Ascending aorta (tissue), 2 donors: ENCODE measurements at regions not wholly inside any gene's neighbourhood (a gene's known extent, or its start where the extent isn't known, plus 50 kb on each side); places are given as distances from the start of the nearest gene placed in this dataset.

ENCODE experiments used
- DNase-seq, 2 donors: peaks; one replicate each; pipeline ENCODE4 v3.0.0-alpha.2; 2019; ENCODE audit warnings: low spot score in 2 of 2
- H3K27ac ChIP-seq, 2 donors: fragments of 200-600 bp; sonication (generic); one replicate each; pipeline ENCODE4 v1.5.1; 2016 to 2017; ENCODE audit warnings: mild to moderate bottlenecking in 1 of 2
- H3K27me3 ChIP-seq: fragments of 200-600 bp; sonication (generic); one replicate; pipeline ENCODE4 v1.5.1; 2017
- H3K36me3 ChIP-seq, 2 donors: fragments of 200-600 bp; sonication (generic); one replicate each; pipeline ENCODE4 v1.5.1; 2016
- H3K4me1 ChIP-seq, 2 donors: fragments of 200-600 bp; sonication (generic); one replicate each; pipeline ENCODE4 v1.5.1; 2016 to 2017; ENCODE audit warnings: mild to moderate bottlenecking in 1 of 2
- H3K4me3 ChIP-seq, 2 donors: fragments of 200-600 bp; sonication (generic); one replicate each; pipeline ENCODE4 v1.5.1; 2016 to 2017; ENCODE audit warnings: mild to moderate bottlenecking in 1 of 2
- H3K9me3 ChIP-seq, 2 donors: fragments of 200-600 bp; sonication (generic); one replicate each; pipeline ENCODE4 v1.5.1; 2016
- CTCF ChIP-seq, 3 experiments: fragments of 200-600 bp in 2 of 3; fragments of 450-650 bp in 1 of 3; sonication (generic) in 2 of 3; IDR thresholded peaks; one replicate each; pipeline ENCODE4 v1.5.1; 2016 to 2019; ENCODE audit warnings: antibody characterized with exemption in 3 of 3, mild to moderate bottlenecking in 1 of 3, moderate library complexity in 1 of 3
- intact Hi-C: fragments of 100-400 bp; cut with DNase I; formaldehyde crosslinking; loops from one replicate; pipeline ENCODE4 v1.15.1; 2023

- peaks cover 4 to 13% of the 10 kb centered on the region in 2 donors for H3K4me1 ChIP-seq
- H3K27ac ChIP-seq: no peak overlapping the region
These were observed 485.4 kb upstream of the USP24 start for GRCh38 chr1:55700359-55701130.

GRCh38 chr1:55699228-55699627 is 484.1 kb upstream of the USP24 start:
- intact Hi-C loops: no loop called here
- no peak overlapping the region for H3K4me3 ChIP-seq
- no peak overlapping the region for H3K27ac ChIP-seq
- no peak for TF ChIP-seq CTCF (IDR thresholded peaks at IDR 0.05)
- DNase-seq: no peak
- H3K36me3 ChIP-seq: no peaks in the 10 kb centered on the region
- H3K9me3 ChIP-seq: no peaks in the 10 kb centered on the region
- peaks cover 4 to 24% of the 10 kb centered on the region in 2 donors for H3K4me1 ChIP-seq
- no peaks in the 10 kb centered on the region for H3K27me3 ChIP-seq

More at GRCh38 chr1:55700359-55701130, 485.4 kb upstream of the USP24 start:
- Histone ChIP-seq H3K27me3 (no peaks in the 10 kb centered on the region), H3K9me3 (no peaks in the 10 kb centered on the region), H3K4me3 (no peak overlapping the region), H3K36me3 (no peaks in the 10 kb centered on the region)
- no peak for DNase-seq
- intact Hi-C loops: no loop called here
- no peak for TF ChIP-seq CTCF (IDR thresholded peaks at IDR 0.05)

GRCh38 chr1:55697997-55698535 is 482.9 kb upstream of the USP24 start:
- peaks cover 4 to 24% of the 10 kb centered on the region in 2 donors for H3K4me1 ChIP-seq

GRCh38 chr1:55696891-55697290 is 481.7 kb upstream of the USP24 start:
- no peak for DNase-seq
- Histone ChIP-seq H3K4me3 (no peak overlapping the region), H3K27me3 (no peaks in the 10 kb centered on the region), H3K4me1 (peaks cover 4 to 24% of the 10 kb centered on the region in 2 donors), H3K9me3 (no peaks in the 10 kb centered on the region), H3K36me3 (no peaks in the 10 kb centered on the region), H3K27ac (peak overlapping the region in 1 of 2 donors; percentile 64)
- TF ChIP-seq CTCF (IDR thresholded peaks at IDR 0.05): no peak
- intact Hi-C loops: loop anchor here (2.0 kb wide), 1 partner anchor 22 kb away; no protein-coding TSS in a partner anchor

More at GRCh38 chr1:55697997-55698535, 482.9 kb upstream of the USP24 start:
- no peak for DNase-seq
- TF ChIP-seq CTCF (IDR thresholded peaks at IDR 0.05): no peak
- no peaks in the 10 kb centered on the region for H3K27me3 ChIP-seq
- no peaks in the 10 kb centered on the region for H3K9me3 ChIP-seq
- no peak overlapping the region for H3K4me3 ChIP-seq
- intact Hi-C loops: loop anchor here (2.0 kb wide), 1 partner anchor 21 kb away; no protein-coding TSS in a partner anchor
- H3K36me3 ChIP-seq: no peaks in the 10 kb centered on the region
- no peak overlapping the region for H3K27ac ChIP-seq

- Histone ChIP-seq H3K27ac (peak overlapping the region; percentile 62 to 64), H3K36me3 (no peaks in the 10 kb centered on the region), H3K4me3 (no peak overlapping the region), H3K9me3 (no peaks in the 10 kb centered on the region), H3K27me3 (no peaks in the 10 kb centered on the region), H3K4me1 (peaks cover 4 to 24% of the 10 kb centered on the region in 2 donors)
- intact Hi-C loops: loop anchor here (2.0 kb wide), 1 partner anchor 23 kb away; no protein-coding TSS in a partner anchor
- TF ChIP-seq CTCF (IDR thresholded peaks at IDR 0.05): no peak
- DNase-seq: peak in 1 of 2 donors; percentile 88
These were observed 481.1 kb upstream of the USP24 start for GRCh38 chr1:55696181-55696754.
